GM18520 (cell line): ENCODE measurements at regions not wholly inside any gene's neighbourhood (a gene's known extent, or its start where the extent isn't known, plus 50 kb on each side); places are given as distances from the start of the nearest gene placed in this dataset.

ENCODE experiments used
- ATAC-seq: cut with Tn5 transposase; IDR thresholded peaks from one replicate; pipeline ENCODE4 v1.9.1; 2021; ENCODE audit not compliant: unreplicated experiment

GRCh38 chr7:110593355-110593754 is 497.6 kb upstream of the LRRN3 start:
- ATAC-seq = no peak

DNA sequence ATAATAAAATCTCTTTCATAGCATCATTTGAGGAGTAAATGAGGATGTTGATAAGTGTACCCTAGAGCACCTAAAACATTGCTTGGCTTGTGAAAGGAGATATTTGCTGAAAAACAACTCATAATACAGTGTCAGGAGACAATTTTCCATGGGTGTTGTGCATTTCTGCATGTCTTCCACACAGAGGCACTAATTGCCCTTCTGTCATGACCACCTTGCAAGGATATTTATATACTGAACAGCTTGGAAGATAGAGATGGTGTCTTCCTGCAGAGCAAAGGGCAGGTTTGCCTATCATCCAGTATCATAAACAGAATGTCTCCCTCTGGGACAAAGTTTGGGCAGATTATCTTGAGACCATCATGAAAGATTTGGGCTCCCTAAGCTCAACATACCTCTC is 495.2 kb upstream of the LRRN3 start:
- ATAC-seq = no peak

GRCh38 chr7:110600956-110601355 is 490.0 kb upstream of the LRRN3 start:
- no peak for ATAC-seq

DNA sequence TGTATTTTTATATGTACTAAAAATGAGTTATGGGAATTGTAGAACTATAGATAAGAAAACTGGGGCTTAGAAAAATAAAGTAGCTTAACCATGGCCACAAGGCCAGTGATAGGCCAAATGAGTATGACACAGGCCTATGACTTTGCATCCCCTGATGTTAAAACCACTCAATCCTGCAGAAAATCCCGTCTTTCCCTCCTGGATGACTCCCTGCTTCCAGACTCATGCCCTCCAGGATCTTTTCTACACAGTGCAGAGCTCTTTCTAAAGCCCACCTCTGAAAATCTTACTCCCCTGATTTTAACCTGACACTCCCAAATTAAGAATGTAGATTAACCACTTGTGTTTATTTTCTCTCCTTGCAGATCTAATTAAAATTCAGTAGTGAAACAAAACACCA is 489.2 kb upstream of the LRRN3 start:
- no peak for ATAC-seq

DNA sequence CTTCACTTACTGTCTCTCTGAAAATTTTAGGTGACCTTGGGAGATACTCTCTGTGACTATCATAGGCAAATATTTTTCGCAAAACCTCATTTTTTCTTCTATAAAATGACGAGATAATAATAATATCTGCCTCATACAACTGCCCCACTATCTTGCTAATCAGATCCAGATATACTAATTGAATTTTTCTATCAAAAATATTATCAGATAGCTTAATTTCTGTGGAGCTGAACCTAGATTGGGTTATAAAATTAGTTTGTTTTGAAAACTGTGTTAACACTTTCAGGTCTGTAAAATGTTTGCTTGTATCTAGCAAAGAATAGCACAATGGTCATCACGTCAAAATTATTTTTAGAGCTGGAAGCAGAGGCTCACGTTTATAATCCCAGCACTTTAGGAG is 486.7 kb upstream of the LRRN3 start:
- ATAC-seq = no peak

DNA sequence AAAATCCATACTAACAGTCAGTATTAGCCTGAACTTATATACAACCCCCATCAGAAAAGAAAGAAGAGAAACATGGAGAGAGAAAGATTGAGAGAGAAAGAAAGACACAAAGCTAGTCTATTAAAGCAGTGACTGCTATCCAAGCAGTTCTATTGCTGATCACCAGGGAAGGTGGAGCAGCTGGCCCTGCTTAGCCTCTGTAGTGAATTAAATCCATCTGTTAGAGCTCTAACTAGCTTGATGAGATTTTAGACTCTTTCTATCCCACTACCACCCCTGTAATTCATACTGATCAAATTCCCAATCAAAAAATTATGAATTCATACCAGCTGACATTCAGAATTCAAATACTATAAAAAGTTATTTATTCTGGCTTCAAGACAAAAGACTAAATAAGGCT is 486.0 kb upstream of the LRRN3 start:
- ATAC-seq = no peak

DNA sequence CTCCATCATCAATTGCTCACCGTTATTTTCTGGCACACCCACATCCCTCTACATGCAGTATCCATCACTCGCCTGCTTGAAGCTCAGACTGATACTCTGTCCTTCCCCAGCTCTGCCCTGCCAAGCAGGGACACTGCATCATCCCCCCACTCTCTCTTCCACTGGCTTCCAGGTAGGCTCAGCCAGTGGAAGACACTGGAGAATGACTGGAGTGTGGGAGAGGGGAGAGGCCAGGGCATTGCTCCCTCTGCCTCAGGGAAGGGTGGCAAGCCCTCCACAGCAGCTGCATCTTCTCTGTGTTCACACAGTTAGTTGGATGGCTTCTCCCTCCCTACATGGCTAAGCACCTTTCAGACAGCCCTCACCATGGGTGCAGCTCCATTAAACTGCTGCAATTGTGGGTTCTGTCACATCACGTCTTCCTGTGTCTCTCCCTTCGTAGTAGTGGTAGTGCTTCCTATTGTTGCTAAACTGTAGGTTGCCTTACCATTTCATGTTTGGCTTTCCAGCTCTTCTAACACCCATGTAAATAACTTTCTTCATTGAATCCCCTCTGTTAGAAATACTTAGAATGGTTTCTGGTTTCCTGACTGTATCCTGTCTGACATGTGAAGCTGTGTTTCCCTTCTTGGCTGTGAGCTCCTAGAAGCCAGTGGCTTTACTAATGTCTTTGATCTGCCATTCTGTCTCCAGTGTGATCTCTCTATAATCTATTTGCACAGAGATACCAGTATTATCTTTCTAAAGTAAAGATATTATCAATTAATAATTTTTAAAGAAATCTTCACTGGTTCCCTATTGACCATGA is 483.7 kb upstream of the LRRN3 start:
- ATAC-seq = no peak

DNA sequence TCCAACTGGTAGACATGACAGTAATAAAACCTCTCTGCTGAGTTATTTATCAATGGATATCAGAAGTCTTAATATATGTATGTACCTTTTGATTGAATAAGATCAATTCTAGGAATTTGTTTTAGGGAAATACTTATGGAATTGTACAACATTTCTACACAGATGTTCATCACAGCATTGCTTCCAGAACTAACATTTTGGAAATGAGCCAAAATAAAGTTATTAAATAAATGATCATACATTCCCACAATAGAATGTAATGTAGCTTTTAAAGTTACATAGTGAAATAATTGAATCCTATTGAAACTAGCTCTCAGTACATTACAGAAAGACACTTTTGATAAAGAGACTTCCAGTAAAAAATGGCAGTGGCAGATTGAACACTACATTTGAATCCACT is 481.6 kb upstream of the LRRN3 start:
- ATAC-seq = no peak

GRCh38 chr7:110612680-110613079 is 478.2 kb upstream of the LRRN3 start:
- no peak for ATAC-seq
